OCI-LY3 (cell line): ENCODE measurements at regions not wholly inside any gene's neighbourhood (a gene's known extent, or its start where the extent isn't known, plus 50 kb on each side); places are given as distances from the start of the nearest gene placed in this dataset.

Experiments used
- H2AFZ ChIP-seq: fragments of 200-600, 300-600 bp; shearing (Covaris generic); 2 replicates; pipeline ENCODE4 v1.6.0; 2014; ENCODE audit warnings: antibody characterized with exemption, low read depth, low read length
- H3K27ac ChIP-seq: fragments of 200-600, 300-600 bp; sonication (generic); 2 replicates; pipeline ENCODE4 v1.5.1; 2014; ENCODE audit warnings: mild to moderate bottlenecking, low read length, moderate library complexity, mixed read lengths
- H3K27me3 ChIP-seq: fragments of 200-600, 300-600 bp; sonication (generic); 2 replicates; pipeline ENCODE4 v1.6.1; 2014; ENCODE audit warnings: low read depth, low read length, mixed read lengths
- H3K36me3 ChIP-seq: fragments of 200-600, 300-600 bp; sonication (generic); replicated peaks from 2 replicates; pipeline ENCODE3; 2014; ENCODE audit warnings: low read depth, low read length, mixed read lengths
- H3K4me1 ChIP-seq: fragments of 300-600, 200-600 bp; sonication (generic); 2 replicates; pipeline ENCODE4 v1.6.1; 2014; ENCODE audit warnings: low read length, mixed read lengths
- H3K4me2 ChIP-seq: fragments of 200-600, 300-600 bp; sonication (generic); 2 replicates; pipeline ENCODE4 v1.6.1; 2014; ENCODE audit warnings: low read length, mixed read lengths
- H3K4me3 ChIP-seq: fragments of 300-600, 200-600 bp; sonication (generic); 2 replicates; pipeline ENCODE4 v1.5.1; 2014; ENCODE audit warnings: antibody characterized with exemption, mild to moderate bottlenecking, low read length, moderate library complexity
- H3K79me2 ChIP-seq: fragments of 300-600, 200-600 bp; shearing (Covaris generic); 2 replicates; pipeline ENCODE4 v1.6.1; 2014; ENCODE audit warnings: mild to moderate bottlenecking, low read length, mixed read lengths
- H3K9ac ChIP-seq: fragments of 300-600, 200-600 bp; shearing (Covaris generic); 2 replicates; pipeline ENCODE4 v1.6.0; 2014; ENCODE audit warnings: mild to moderate bottlenecking, low read length, moderate library complexity
- H3K9me3 ChIP-seq: fragments of 200-600, 300-600 bp; shearing (Covaris generic); 2 replicates; pipeline ENCODE4 v1.6.1; 2014; ENCODE audit warnings: low read length, mixed read lengths; ENCODE audit not compliant: insufficient read depth
- H4K20me1 ChIP-seq: fragments of 200-600, 300-600 bp; sonication (generic); 2 replicates; pipeline ENCODE4 v1.6.1; 2016; ENCODE audit warnings: low read length, mixed read lengths; ENCODE audit not compliant: insufficient read depth
- EZH2phosphoT487 ChIP-seq: fragments of 200-600 bp; shearing (Covaris generic); IDR thresholded peaks from 2 replicates; pipeline ENCODE4 v1.6.1; 2018; ENCODE audit warnings: antibody characterized with exemption, mixed run types, low read depth
- TF ChIP-seq, protein P1 (sequence below): fragments of 200-600, 300-600 bp; sonication (generic); IDR thresholded peaks from 2 replicates; pipeline ENCODE4 v1.5.1; 2014; ENCODE audit warnings: antibody characterized with exemption, low read length, low read depth

DNA sequence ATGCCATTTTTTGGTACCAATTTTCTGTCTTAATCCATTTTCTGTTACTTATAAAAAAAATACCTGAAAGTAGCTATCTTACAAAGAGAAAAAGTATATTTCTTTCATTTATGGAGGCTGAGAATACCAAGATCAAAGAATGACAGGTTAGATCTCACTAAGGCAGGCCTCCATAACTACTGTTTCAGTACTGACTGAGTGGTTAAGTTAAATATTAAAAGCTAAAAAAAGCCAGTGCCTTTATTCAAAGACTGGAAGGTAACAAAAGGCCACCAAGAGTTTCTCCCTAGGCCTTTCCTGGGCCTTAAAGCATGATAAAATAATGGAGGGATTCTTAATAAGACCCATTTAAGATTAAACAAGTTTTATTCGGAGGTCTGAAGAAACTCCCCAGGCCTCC lies 687.7 kb upstream of the ADGRL4 start:
- Histone ChIP-seq H3K4me1 (peaks cover 33% of the 10 kb centered on the region), H3K36me3 (no peaks in the 10 kb centered on the region), H3K79me2 (no peaks in the 10 kb centered on the region), H2AFZ (no peak overlapping the region), H3K27ac (peak overlapping the region; percentile 88), H3K9me3 (no peaks in the 10 kb centered on the region), H3K4me3 (no peak overlapping the region), H3K9ac (peak overlapping the region; percentile 30; the same call in 1 of the 2 replicates), H4K20me1 (no peaks in the 10 kb centered on the region), H3K27me3 (no peaks in the 10 kb centered on the region), H3K4me2 (peak overlapping the region; percentile 64)
- TF ChIP-seq, protein P1, sequence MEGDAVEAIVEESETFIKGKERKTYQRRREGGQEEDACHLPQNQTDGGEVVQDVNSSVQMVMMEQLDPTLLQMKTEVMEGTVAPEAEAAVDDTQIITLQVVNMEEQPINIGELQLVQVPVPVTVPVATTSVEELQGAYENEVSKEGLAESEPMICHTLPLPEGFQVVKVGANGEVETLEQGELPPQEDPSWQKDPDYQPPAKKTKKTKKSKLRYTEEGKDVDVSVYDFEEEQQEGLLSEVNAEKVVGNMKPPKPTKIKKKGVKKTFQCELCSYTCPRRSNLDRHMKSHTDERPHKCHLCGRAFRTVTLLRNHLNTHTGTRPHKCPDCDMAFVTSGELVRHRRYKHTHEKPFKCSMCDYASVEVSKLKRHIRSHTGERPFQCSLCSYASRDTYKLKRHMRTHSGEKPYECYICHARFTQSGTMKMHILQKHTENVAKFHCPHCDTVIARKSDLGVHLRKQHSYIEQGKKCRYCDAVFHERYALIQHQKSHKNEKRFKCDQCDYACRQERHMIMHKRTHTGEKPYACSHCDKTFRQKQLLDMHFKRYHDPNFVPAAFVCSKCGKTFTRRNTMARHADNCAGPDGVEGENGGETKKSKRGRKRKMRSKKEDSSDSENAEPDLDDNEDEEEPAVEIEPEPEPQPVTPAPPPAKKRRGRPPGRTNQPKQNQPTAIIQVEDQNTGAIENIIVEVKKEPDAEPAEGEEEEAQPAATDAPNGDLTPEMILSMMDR: no peak
- TF ChIP-seq EZH2phosphoT487: no peak

DNA sequence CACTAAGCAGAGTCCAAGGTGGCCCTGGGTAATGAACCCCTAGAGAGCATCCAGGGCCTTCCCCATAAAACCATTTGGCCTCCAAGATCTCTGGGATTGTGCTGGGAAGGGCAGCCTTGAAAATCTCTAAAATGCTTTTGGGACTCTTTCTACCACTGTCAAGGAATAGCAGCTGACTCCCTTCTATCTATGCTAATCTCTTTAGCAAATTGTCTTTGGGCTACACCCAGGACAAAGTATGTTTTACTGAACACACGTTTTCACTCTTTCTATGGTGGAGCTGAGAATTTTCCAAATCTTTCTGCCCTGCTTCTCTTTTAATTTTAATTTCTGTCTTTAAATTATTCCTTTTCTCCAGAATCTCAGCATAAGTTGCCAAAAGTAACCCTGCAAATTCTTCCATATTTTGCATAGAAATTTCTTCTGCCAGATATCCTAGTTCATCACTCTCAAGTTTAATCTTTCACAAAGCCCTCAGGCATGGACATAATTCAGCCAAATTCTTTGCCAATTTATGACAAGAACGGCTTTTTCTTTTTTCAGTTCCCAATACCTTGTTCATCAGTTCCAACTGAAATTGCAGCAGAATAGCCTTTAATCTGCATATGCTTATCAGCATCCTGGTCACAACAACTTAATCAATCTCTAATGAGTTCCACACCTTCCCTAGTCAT lies 687.0 kb upstream of the ADGRL4 start:
- Histone ChIP-seq H3K36me3 (no peaks in the 10 kb centered on the region), H3K4me2 (peak overlapping the region; percentile 64), H3K79me2 (no peaks in the 10 kb centered on the region), H3K9me3 (no peaks in the 10 kb centered on the region), H2AFZ (no peak overlapping the region), H3K27ac (peak overlapping the region; percentile 88), H3K27me3 (no peaks in the 10 kb centered on the region), H3K4me3 (no peak overlapping the region), H4K20me1 (no peaks in the 10 kb centered on the region), H3K4me1 (peaks cover 33% of the 10 kb centered on the region), H3K9ac (no peak overlapping the region)
- no peak for TF ChIP-seq EZH2phosphoT487
- TF ChIP-seq, protein P1: no peak

DNA sequence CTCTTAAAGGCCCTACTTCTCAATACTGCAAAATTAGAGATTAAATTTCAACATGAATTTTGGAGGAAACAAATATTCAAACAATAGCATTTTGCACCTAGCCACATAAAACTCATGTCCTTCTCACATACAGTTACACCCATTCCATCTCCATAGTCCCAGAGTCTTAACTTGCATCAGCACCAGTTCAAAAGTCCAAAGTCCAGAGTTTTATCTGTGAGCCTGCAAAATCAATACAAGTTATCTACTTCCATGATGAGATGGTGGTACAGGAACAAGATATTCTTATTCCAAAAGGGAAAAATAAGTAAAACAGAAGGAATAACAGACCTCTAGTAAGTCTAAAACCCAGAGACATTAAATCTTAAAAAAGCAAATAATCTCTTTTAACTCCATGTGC lies 686.0 kb upstream of the ADGRL4 start:
- Histone ChIP-seq H2AFZ (no peak overlapping the region), H3K9ac (no peak overlapping the region), H3K4me1 (peaks cover 33% of the 10 kb centered on the region), H3K4me3 (no peak overlapping the region), H4K20me1 (no peaks in the 10 kb centered on the region), H3K27me3 (no peaks in the 10 kb centered on the region), H3K36me3 (no peaks in the 10 kb centered on the region), H3K79me2 (no peaks in the 10 kb centered on the region), H3K4me2 (no peak overlapping the region), H3K27ac (no peak overlapping the region), H3K9me3 (no peaks in the 10 kb centered on the region)
- TF ChIP-seq, protein P1: no peak
- TF ChIP-seq EZH2phosphoT487: no peak

DNA sequence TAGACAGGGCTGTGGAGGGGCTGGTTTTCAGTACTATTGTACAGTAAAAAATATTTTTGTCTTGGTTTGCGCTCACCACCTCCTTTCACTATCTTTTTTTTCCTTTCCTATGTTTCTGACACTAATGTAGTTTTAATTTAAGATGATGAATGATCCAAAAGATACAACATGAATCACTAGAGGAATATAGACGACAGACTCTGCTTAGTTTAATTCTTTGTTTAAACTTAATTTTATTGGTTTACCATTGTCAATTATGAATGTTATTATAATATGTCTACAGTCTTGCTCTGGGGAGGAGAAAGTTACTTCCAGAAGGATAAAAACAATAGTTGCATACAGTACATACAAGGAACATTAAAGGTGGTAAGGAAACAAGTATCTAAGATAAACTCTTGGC lies 682.4 kb upstream of the ADGRL4 start:
- Histone ChIP-seq H3K27ac (no peak overlapping the region), H3K4me2 (no peak overlapping the region), H3K79me2 (no peaks in the 10 kb centered on the region), H3K4me1 (peaks cover 13% of the 10 kb centered on the region), H4K20me1 (no peaks in the 10 kb centered on the region), H3K4me3 (no peak overlapping the region), H3K9ac (no peak overlapping the region), H3K27me3 (no peaks in the 10 kb centered on the region), H3K36me3 (no peaks in the 10 kb centered on the region), H3K9me3 (no peaks in the 10 kb centered on the region; the same call in 1 of the 2 replicates), H2AFZ (no peak overlapping the region)
- TF ChIP-seq, protein P1: no peak
